Hippocampal formation (tissue), 2 donors: ENCODE measurements at regions not wholly inside any gene's neighbourhood (a gene's known extent, or its start where the extent isn't known, plus 50 kb on each side); places are given as distances from the start of the nearest gene placed in this dataset.

Experiments
- DNase-seq, 2 donors: peaks; one replicate each; lab custom pipeline; 2025; lab: John Stamatoyannopoulos, UW

GRCh38 chr7:26600411-26600810 is 264.0 kb downstream of the SKAP2 start:
- DNase-seq = no peak

GRCh38 chr7:26603631-26604030 is 260.8 kb downstream of the SKAP2 start:
- DNase-seq = no peak

GRCh38 chr7:26608402-26608801 is 256.0 kb downstream of the SKAP2 start:
- DNase-seq = no peak

GRCh38 chr7:26609082-26609481 is 255.3 kb downstream of the SKAP2 start:
- DNase-seq = no peak

- DNase-seq = no peak
Measured at GRCh38 chr7:26609532-26609931, 254.9 kb downstream of the SKAP2 start.

GRCh38 chr7:26612742-26613141 is 251.6 kb downstream of the SKAP2 start:
- DNase-seq = no peak

- DNase-seq = no peak
Measured at GRCh38 chr7:26614503-26614902, 249.9 kb downstream of the SKAP2 start.

GRCh38 chr7:26616235-26616634 is 248.2 kb downstream of the SKAP2 start:
- DNase-seq = no peak

- no peak for DNase-seq
Measured at GRCh38 chr7:26617066-26617465, 247.3 kb downstream of the SKAP2 start.
